ENCODE measurements at regions not wholly inside any gene's neighbourhood (a gene's known extent, or its start where the extent isn't known, plus 50 kb on each side); places are given as distances from the start of the nearest gene placed in this dataset.

- intact Hi-C loops (cut with DNase I), result no loop called here
- no peaks in the 10 kb centered on the region for H3K36me3 ChIP-seq
- H3K4me3 ChIP-seq, result no peak overlapping the region
- H3K9me3 ChIP-seq, result no peaks in the 10 kb centered on the region
- no peak for DNase-seq (ENCODE audit: extremely low spot score in 2 of 2)
- no peaks in the 10 kb centered on the region for H3K4me1 ChIP-seq
- TF ChIP-seq CTCF (IDR thresholded peaks at IDR 0.05) (no peak), POLR2A (IDR thresholded peaks at IDR 0.05) (no peak), POLR2AphosphoS5 (IDR thresholded peaks at IDR 0.05; ENCODE audit: insufficient read depth in 1 of 2, low read depth in 1 of 2) (no peak)
- no peaks in the 10 kb centered on the region for H3K27me3 ChIP-seq
- no peak overlapping the region for H3K27ac ChIP-seq
Observed at GRCh38 chr2:17061028-17061427, 395.4 kb upstream of the CYRIA start.

- Histone ChIP-seq H3K27ac (no peak overlapping the region), H3K36me3 (no peaks in the 10 kb centered on the region), H3K4me3 (no peak overlapping the region), H3K4me1 (no peaks in the 10 kb centered on the region), H3K27me3 (no peaks in the 10 kb centered on the region), H3K9me3 (no peaks in the 10 kb centered on the region)
- no peak for DNase-seq (ENCODE audit: extremely low spot score in 2 of 2)
- intact Hi-C loops (cut with DNase I), result no loop called here
- TF ChIP-seq POLR2AphosphoS5 (IDR thresholded peaks at IDR 0.05; ENCODE audit: insufficient read depth in 1 of 2, low read depth in 1 of 2) (no peak), POLR2A (IDR thresholded peaks at IDR 0.05) (no peak), CTCF (IDR thresholded peaks at IDR 0.05) (no peak)
Observed at GRCh38 chr2:17059458-17059857, 393.8 kb upstream of the CYRIA start.

- no peak for DNase-seq (ENCODE audit: extremely low spot score in 2 of 2)
- no peak overlapping the region for H3K27ac ChIP-seq
- no peaks in the 10 kb centered on the region for H3K4me1 ChIP-seq
- intact Hi-C loops (cut with DNase I), result no loop called here
- no peak overlapping the region for H3K4me3 ChIP-seq
- no peaks in the 10 kb centered on the region for H3K9me3 ChIP-seq
- no peak for TF ChIP-seq POLR2AphosphoS5 (IDR thresholded peaks at IDR 0.05; ENCODE audit: insufficient read depth in 1 of 2, low read depth in 1 of 2)
- no peak for TF ChIP-seq POLR2A (IDR thresholded peaks at IDR 0.05)
- TF ChIP-seq CTCF (IDR thresholded peaks at IDR 0.05), result no peak
- H3K27me3 ChIP-seq, result no peaks in the 10 kb centered on the region
- H3K36me3 ChIP-seq, result no peaks in the 10 kb centered on the region
Observed at GRCh38 chr2:17058772-17059402, 393.3 kb upstream of the CYRIA start.

GRCh38 chr2:17057109-17058017 lies 391.7 kb upstream of the CYRIA start:
- Histone ChIP-seq H3K4me3 (no peak overlapping the region), H3K36me3 (no peaks in the 10 kb centered on the region), H3K27me3 (no peaks in the 10 kb centered on the region), H3K4me1 (no peaks in the 10 kb centered on the region), H3K27ac (no peak overlapping the region), H3K9me3 (no peaks in the 10 kb centered on the region)
- intact Hi-C loops (cut with DNase I), result no loop called here
- TF ChIP-seq POLR2A (IDR thresholded peaks at IDR 0.05) (no peak), CTCF (IDR thresholded peaks at IDR 0.05) (no peak), POLR2AphosphoS5 (IDR thresholded peaks at IDR 0.05; ENCODE audit: insufficient read depth in 1 of 2, low read depth in 1 of 2) (no peak)
- no peak for DNase-seq (ENCODE audit: extremely low spot score in 2 of 2)

- no peaks in the 10 kb centered on the region for H3K27me3 ChIP-seq
- intact Hi-C loops (cut with DNase I), result no loop called here
- no peak for TF ChIP-seq POLR2A (IDR thresholded peaks at IDR 0.05)
- no peak for TF ChIP-seq CTCF (IDR thresholded peaks at IDR 0.05)
- TF ChIP-seq POLR2AphosphoS5 (IDR thresholded peaks at IDR 0.05; ENCODE audit: insufficient read depth in 1 of 2, low read depth in 1 of 2), result no peak
Observed at GRCh38 chr2:17056236-17056635, 390.6 kb upstream of the CYRIA start.

More at GRCh38 chr2:17056236-17056635, 390.6 kb upstream of the CYRIA start:
- no peak overlapping the region for H3K27ac ChIP-seq
- H3K9me3 ChIP-seq, result no peaks in the 10 kb centered on the region
- H3K4me1 ChIP-seq, result no peaks in the 10 kb centered on the region
- H3K4me3 ChIP-seq, result no peak overlapping the region
- H3K36me3 ChIP-seq, result no peaks in the 10 kb centered on the region
- no peak for DNase-seq (ENCODE audit: extremely low spot score in 2 of 2)
